HepG2 (cell line): ENCODE measurements at regions not wholly inside any gene's neighbourhood (a gene's known extent, or its start where the extent isn't known, plus 50 kb on each side); places are given as distances from the start of the nearest gene placed in this dataset.

ENCODE experiments used
- ATAC-seq: fragments of 200-7000 bp; cut with Tn5 transposase; 3 replicates; pipeline ENCODE4 v1.9.1; 2020; ENCODE audit warnings: mild to moderate bottlenecking, moderate library complexity
- BruUV-seq: library from RNA; stranded (reverse); fragments of 400-500 nt; replicated peaks from 2 replicates; lab custom pipeline; 2021; lab: Mats Ljungman, UMichigan
- CTCF ChIA-PET: fragments of 300-600 bp; formaldehyde crosslinking; extraction: SDS; loops from one replicate; lab custom pipeline; 2021; ENCODE audit warnings: low total read pairs, inconsistent platforms, low intra/inter-chr PET ratio; lab: Yijun Ruan, JAX
- POLR2A ChIA-PET: fragments of 350-600 bp; sonication (Branson Sonifier 250); formaldehyde crosslinking; loops from one replicate; lab custom pipeline; 2020; ENCODE audit warnings: antibody characterized with exemption, inconsistent platforms; lab: Yijun Ruan, JAX
- DNase-seq: peaks from one replicate; pipeline ENCODE4 v3.0.0-alpha.2; 2015; ENCODE audit warnings: low spot score
- FAIRE-seq: peaks from 3 replicates; lab custom pipeline; 2011; peaks lifted over from hg19 to GRCh38; lab: Jason Lieb, UNC
- H2AFZ ChIP-seq: one replicate; pipeline ENCODE4 v1.6.1; 2011; ENCODE audit warnings: low read length, inconsistent platforms
- H3K27ac ChIP-seq: fragments of 300-600 bp; 3 replicates; pipeline ENCODE4 v1.8.0; 2011; ENCODE audit warnings: mixed run types, mild to moderate bottlenecking, mixed read lengths, low read length, inconsistent platforms; ENCODE audit not compliant: insufficient read depth; ENCODE audit errors: extremely low read length
- H3K27me3 ChIP-seq, 2 experiments: fragments of 200-600 bp in 1 of 2; 2 replicates in 1 of 2; 3 replicates in 1 of 2; pipeline versions ENCODE4 v1.6.0 to v1.8.0; 2011; ENCODE audit warnings: low read length in 2 of 2, mild to moderate bottlenecking in 2 of 2, moderate library complexity in 2 of 2, inconsistent platforms in 1 of 2; ENCODE audit not compliant: insufficient read depth in 2 of 2, control insufficient read depth in 1 of 2
- H3K36me3 ChIP-seq, 2 experiments: fragments of 200-600 bp in 1 of 2; replicated peaks in 1 of 2; 2 replicates in 1 of 2; 3 replicates in 1 of 2; pipeline versions ENCODE4 v1.5.1 to v1.8.0; 2011; ENCODE audit warnings: low read length in 2 of 2, inconsistent platforms in 1 of 2; ENCODE audit not compliant: insufficient read depth in 2 of 2, control insufficient read depth in 1 of 2
- H3K4me1 ChIP-seq: 2 replicates; pipeline ENCODE4 v1.5.1; 2012; ENCODE audit warnings: low read length, inconsistent platforms; ENCODE audit not compliant: insufficient read depth
- H3K4me2 ChIP-seq: 2 replicates; pipeline ENCODE4 v1.6.0; 2011; ENCODE audit warnings: low read depth, low read length, inconsistent platforms
- H3K4me3 ChIP-seq, 3 experiments: fragments of 200-600 bp in 1 of 3; sonication (generic), shearing (Covaris generic) in 1 of 3; replicated peaks in 1 of 3; 2 replicates each; pipeline ENCODE4 v1.5.1; 2011 to 2016; ENCODE audit warnings: low read length in 3 of 3, inconsistent platforms in 2 of 3, low read depth in 2 of 3, mild to moderate bottlenecking in 2 of 3, control low read depth in 1 of 3, mixed read lengths in 1 of 3; ENCODE audit not compliant: insufficient read depth in 1 of 3
- H3K79me2 ChIP-seq: one replicate; pipeline ENCODE4 v1.6.1; 2011; ENCODE audit warnings: low read length, inconsistent platforms; ENCODE audit not compliant: insufficient read depth
- H3K9ac ChIP-seq: 2 replicates; pipeline ENCODE4 v1.6.0; 2011; ENCODE audit warnings: mild to moderate bottlenecking, low read depth, low read length, inconsistent platforms; ENCODE audit not compliant: insufficient read depth
- H3K9me3 ChIP-seq: 2 replicates; pipeline ENCODE4 v1.5.1; 2012; ENCODE audit warnings: mild to moderate bottlenecking, low read length
- H4K20me1 ChIP-seq: 2 replicates; pipeline ENCODE4 v1.6.0; 2011; ENCODE audit warnings: inconsistent platforms, mild to moderate bottlenecking, low read length, moderate library complexity; ENCODE audit not compliant: insufficient read depth
- AGO2 ChIP-seq: fragments of 200-400 bp; formaldehyde crosslinking; optimal IDR thresholded peaks from 2 replicates; pipeline ENCODE3; 2017; ENCODE audit warnings: mild to moderate bottlenecking, low read depth, low read length, moderate library complexity
- CTCF ChIP-seq: sonication (generic); formaldehyde crosslinking; IDR thresholded peaks from 2 replicates; pipeline ENCODE4 v1.5.0; 2020; ENCODE audit warnings: mild to moderate bottlenecking, missing genetic modification reagents, moderate library complexity
- EEA1 ChIP-seq: sonication (generic); formaldehyde crosslinking; IDR thresholded peaks from 2 replicates; pipeline ENCODE4 v1.5.1; 2020; ENCODE audit warnings: mild to moderate bottlenecking, missing genetic modification reagents, borderline replicate concordance
- FOXM1 ChIP-seq: sonication (generic); formaldehyde crosslinking; IDR thresholded peaks from 2 replicates; pipeline ENCODE4 v1.5.0; 2020; ENCODE audit warnings: missing genetic modification reagents
- MAFG ChIP-seq: sonication (generic); formaldehyde crosslinking; IDR thresholded peaks from 2 replicates; pipeline ENCODE4 v1.5.1; 2020; ENCODE audit warnings: mild to moderate bottlenecking, missing genetic modification reagents
- MNT ChIP-seq: fragments of 450-650 bp; IDR thresholded peaks from 2 replicates; pipeline ENCODE4 v1.6.1; 2016
- TEAD2 ChIP-seq: sonication (generic); formaldehyde crosslinking; IDR thresholded peaks from 2 replicates; pipeline ENCODE4 v1.9.0; 2021; ENCODE audit warnings: missing genetic modification reagents
- TFE3 ChIP-seq: IDR thresholded peaks from 2 replicates; pipeline ENCODE4 v1.6.1; 2016
- ZNF207 ChIP-seq: fragments of 450-650 bp; IDR thresholded peaks from 2 replicates; pipeline ENCODE4 v1.6.1; 2016; ENCODE audit warnings: antibody characterized with exemption, borderline replicate concordance
- ZNF441 ChIP-seq: sonication (generic); formaldehyde crosslinking; IDR thresholded peaks from 2 replicates; pipeline ENCODE4 v1.7.0; 2021; ENCODE audit warnings: missing genetic modification reagents, borderline replicate concordance
- ZNF646 ChIP-seq: sonication (generic); formaldehyde crosslinking; IDR thresholded peaks from 2 replicates; pipeline ENCODE4 v1.9.0; 2021; ENCODE audit warnings: mild to moderate bottlenecking, missing genetic modification reagents
- ZNF780A ChIP-seq: sonication (generic); formaldehyde crosslinking; IDR thresholded peaks from 2 replicates; pipeline ENCODE4 v1.8.0; 2022; ENCODE audit warnings: mild to moderate bottlenecking, missing genetic modification reagents, moderate library complexity
- WGBS: methylation state at CpG from one replicate; pipeline ENCODE4 v1.1.6; 2017; ENCODE audit warnings: low lambda C conversion rate; 5-methylcytosine and 5-hydroxymethylcytosine counted together
- in situ Hi-C: cut with HindIII; loops from 2 replicates; pipeline ENCODE4 v1.10.0; 2017; ENCODE audit warnings: low pct_unique_long_range_greater_than_20kb; ENCODE audit not compliant: extremely low pct_ligation_motif_present
- intact Hi-C: fragments of 100-400 bp; cut with micrococcal nuclease; formaldehyde crosslinking; loops from one replicate; pipeline ENCODE4 v1.10.0; 2022; ENCODE audit not compliant: unreplicated experiment

GRCh38 chr21:39012326-39013230 is 170.7 kb downstream of the PSMG1 start:
- Histone ChIP-seq H4K20me1 (no peaks in the 10 kb centered on the region), H3K4me3 (no peak overlapping the region), H3K36me3 (no peaks in the 10 kb centered on the region), H3K27ac (no peak overlapping the region), H3K27me3 (no peaks in the 10 kb centered on the region), H3K79me2 (no peaks in the 10 kb centered on the region), H3K4me2 (no peak overlapping the region), H3K4me1 (peaks cover 44% of the 10 kb centered on the region), H3K9me3 (no peaks in the 10 kb centered on the region), H3K9ac (no peak overlapping the region), H2AFZ (no peak overlapping the region)
- DNase-seq (no peak), ATAC-seq (no peak), FAIRE-seq (no peak)
- in situ Hi-C loops (no loop called here), intact Hi-C loops (no loop called here)
- 83% methylated on average over 12 of the region's 15 CpGs for WGBS
- no TSS peak for BruUV-seq
- POLR2A ChIA-PET, result no interaction called here
- CTCF ChIA-PET, result no interaction called here
- TF ChIP-seq MAFG (no peak), TEAD2 (CRISPR knock-in tag) (no peak), AGO2 (no peak), ZNF780A (CRISPR knock-in tag) (no peak), MNT (peak; percentile 92), FOXM1 (CRISPR knock-in tag) (no peak), TFE3 (no peak), EEA1 (CRISPR knock-in tag) (no peak), ZNF646 (CRISPR knock-in tag) (peak; percentile 51; the same call in 1 of the 2 replicates), CTCF (CRISPR knock-in tag) (0 out of 2 replicates have a peak, but pooled peaks have one; percentile 10), ZNF207 (0 out of 2 replicates have a peak, but pooled peaks have one; percentile 42), ZNF441 (CRISPR knock-in tag) (no peak)
